ENCODE measurements at regions not wholly inside any gene's neighbourhood (a gene's known extent, or its start where the extent isn't known, plus 50 kb on each side); places are given as distances from the start of the nearest gene placed in this dataset.

DNA sequence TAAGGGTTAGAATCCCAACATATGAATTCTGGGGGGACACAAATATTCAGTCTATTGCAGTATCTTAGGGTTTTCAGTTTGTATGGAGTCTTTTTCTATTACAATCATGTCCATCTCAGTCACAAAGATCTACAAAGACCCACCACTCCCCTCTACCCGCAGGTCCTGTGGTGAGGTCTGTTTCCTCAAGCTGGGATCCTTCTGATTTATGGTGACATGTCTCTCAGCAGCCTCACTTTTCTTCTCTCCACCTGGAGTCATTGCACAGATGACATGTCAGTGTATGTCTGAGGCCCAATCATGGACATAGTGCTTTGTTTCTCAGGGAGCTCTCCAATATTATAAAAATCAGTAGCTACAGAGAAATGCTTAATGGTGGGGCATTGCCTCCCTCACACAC, 113.4 kb upstream of the RAB27B start:
- intact Hi-C loops (cut with micrococcal nuclease), result loop anchor here (10.0 kb wide), 1 partner anchor 110 kb away; the partner anchor contains the start of gene RAB27B
- Mint-ChIP-seq H3K27ac (ENCODE audit: low read depth, unreplicated experiment) (no peak overlapping the region), H3K9me3 (ENCODE audit: unreplicated experiment) (no peaks in the 10 kb centered on the region), H3K36me3 (ENCODE audit: insufficient read depth, unreplicated experiment) (no peaks in the 10 kb centered on the region), H3K27me3 (ENCODE audit: insufficient read depth, unreplicated experiment) (no peaks in the 10 kb centered on the region), H3K4me3 (ENCODE audit: unreplicated experiment) (no peak overlapping the region), H3K4me1 (ENCODE audit: insufficient read depth, unreplicated experiment) (peaks cover 23% of the 10 kb centered on the region)
- BruUV-seq (replicated peaks), result no TSS peak
- ChIA-PET POLR2A (interaction anchor here (1.3 kb wide), 1 partner anchor 115 kb away, joined by 5 read pairs; no protein-coding TSS in a partner anchor), CTCF (interaction anchor here (0.8 to 1.2 kb wide), 3 partner anchors 9 to 269 kb away, joined by 4 to 7 read pairs (median 4); no protein-coding TSS in a partner anchor)
- DNase-seq (ENCODE audit: unreplicated experiment), result no peak
- TF ChIP-seq, protein P1, sequence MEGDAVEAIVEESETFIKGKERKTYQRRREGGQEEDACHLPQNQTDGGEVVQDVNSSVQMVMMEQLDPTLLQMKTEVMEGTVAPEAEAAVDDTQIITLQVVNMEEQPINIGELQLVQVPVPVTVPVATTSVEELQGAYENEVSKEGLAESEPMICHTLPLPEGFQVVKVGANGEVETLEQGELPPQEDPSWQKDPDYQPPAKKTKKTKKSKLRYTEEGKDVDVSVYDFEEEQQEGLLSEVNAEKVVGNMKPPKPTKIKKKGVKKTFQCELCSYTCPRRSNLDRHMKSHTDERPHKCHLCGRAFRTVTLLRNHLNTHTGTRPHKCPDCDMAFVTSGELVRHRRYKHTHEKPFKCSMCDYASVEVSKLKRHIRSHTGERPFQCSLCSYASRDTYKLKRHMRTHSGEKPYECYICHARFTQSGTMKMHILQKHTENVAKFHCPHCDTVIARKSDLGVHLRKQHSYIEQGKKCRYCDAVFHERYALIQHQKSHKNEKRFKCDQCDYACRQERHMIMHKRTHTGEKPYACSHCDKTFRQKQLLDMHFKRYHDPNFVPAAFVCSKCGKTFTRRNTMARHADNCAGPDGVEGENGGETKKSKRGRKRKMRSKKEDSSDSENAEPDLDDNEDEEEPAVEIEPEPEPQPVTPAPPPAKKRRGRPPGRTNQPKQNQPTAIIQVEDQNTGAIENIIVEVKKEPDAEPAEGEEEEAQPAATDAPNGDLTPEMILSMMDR (IDR thresholded peaks at IDR 0.05; ENCODE audit: unreplicated experiment), result no peak

DNA sequence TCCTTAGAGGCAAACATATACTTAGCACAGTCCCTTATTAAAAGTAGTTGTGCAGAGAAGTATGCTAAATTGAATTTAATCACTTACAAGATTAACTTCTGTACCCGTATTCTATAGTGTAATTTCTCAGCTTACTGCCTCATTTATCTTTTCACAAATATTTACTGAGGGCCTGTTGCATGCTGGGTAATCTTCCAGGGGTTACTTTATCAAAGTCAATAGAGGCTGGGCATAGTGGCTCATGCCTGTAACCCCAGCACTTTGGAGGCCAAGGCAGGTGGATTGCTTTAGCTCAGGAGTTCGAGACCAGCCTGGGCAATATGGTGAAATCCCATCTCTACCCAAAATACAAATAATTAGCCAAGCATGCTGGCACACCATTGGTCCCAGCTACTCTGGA, 111.7 kb upstream of the RAB27B start:
- TF ChIP-seq, protein P1 (IDR thresholded peaks at IDR 0.05; ENCODE audit: unreplicated experiment), result no peak
- intact Hi-C loops (cut with micrococcal nuclease), result loop anchor here (10.0 kb wide), 1 partner anchor 108 kb away; the partner anchor contains the start of gene RAB27B
- Mint-ChIP-seq H3K9me3 (ENCODE audit: unreplicated experiment) (no peaks in the 10 kb centered on the region), H3K27ac (ENCODE audit: low read depth, unreplicated experiment) (no peak overlapping the region), H3K4me1 (ENCODE audit: insufficient read depth, unreplicated experiment) (peaks cover 16% of the 10 kb centered on the region), H3K27me3 (ENCODE audit: insufficient read depth, unreplicated experiment) (no peaks in the 10 kb centered on the region), H3K4me3 (ENCODE audit: unreplicated experiment) (no peak overlapping the region), H3K36me3 (ENCODE audit: insufficient read depth, unreplicated experiment) (no peaks in the 10 kb centered on the region)
- POLR2A ChIA-PET, result interaction anchor here (0.6 to 1.3 kb wide), 3 partner anchors 17 to 198 kb away, joined by 3 to 5 read pairs (median 3); no protein-coding TSS in a partner anchor
- CTCF ChIA-PET, result no interaction called here
- BruUV-seq (replicated peaks), result no TSS peak
- DNase-seq (ENCODE audit: unreplicated experiment), result no peak

DNA sequence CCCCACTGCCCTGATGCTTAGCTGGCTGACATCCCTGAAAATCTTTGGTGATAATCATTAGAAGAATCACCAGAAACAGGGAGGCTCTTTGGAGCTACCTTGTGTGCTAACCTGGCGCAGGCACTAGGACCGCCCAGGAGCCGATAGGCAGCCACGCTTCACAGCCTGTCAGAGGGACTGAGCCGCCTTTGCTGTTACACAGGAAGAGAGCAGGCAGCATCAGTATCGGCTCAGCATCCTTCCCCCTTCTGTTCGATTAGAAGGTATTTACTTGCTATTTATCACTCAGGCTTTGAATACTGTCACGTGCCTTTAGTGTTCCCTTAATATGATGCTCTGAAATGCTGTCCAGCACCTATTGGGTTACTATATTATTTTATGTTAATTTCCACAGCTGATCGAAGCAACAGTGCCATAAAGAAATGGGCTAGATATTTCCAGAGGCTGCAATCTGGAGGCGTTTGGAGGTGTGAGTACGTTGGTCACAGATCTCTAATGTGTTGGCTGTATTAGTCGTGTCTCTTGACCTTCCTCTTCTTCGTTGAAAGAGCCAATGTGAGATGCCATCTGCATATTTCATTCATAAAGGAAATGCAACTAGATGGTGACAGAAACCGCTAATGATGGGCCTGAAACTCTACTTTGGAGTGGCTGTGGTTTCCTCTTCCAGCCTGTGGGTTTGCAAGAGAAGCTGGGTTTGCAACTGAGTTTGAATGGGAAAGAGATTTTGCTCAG, 110.4 kb upstream of the RAB27B start:
- CTCF ChIA-PET, result no interaction called here
- no TSS peak for BruUV-seq (replicated peaks)
- Mint-ChIP-seq H3K4me1 (ENCODE audit: insufficient read depth, unreplicated experiment) (peaks cover 4% of the 10 kb centered on the region), H3K4me3 (ENCODE audit: unreplicated experiment) (no peak overlapping the region), H3K27ac (ENCODE audit: low read depth, unreplicated experiment) (no peak overlapping the region), H3K36me3 (ENCODE audit: insufficient read depth, unreplicated experiment) (no peaks in the 10 kb centered on the region), H3K27me3 (ENCODE audit: insufficient read depth, unreplicated experiment) (no peaks in the 10 kb centered on the region), H3K9me3 (ENCODE audit: unreplicated experiment) (no peaks in the 10 kb centered on the region)
- POLR2A ChIA-PET, result interaction anchor here (0.6 kb wide), 1 partner anchor 16 kb away, joined by 3 read pairs; no protein-coding TSS in a partner anchor
- no peak for DNase-seq (ENCODE audit: unreplicated experiment)
- TF ChIP-seq, protein P1 (IDR thresholded peaks at IDR 0.05; ENCODE audit: unreplicated experiment), result no peak
- intact Hi-C loops (cut with micrococcal nuclease), result loop anchor here (10.0 kb wide), 1 partner anchor 107 kb away; the partner anchor contains the start of gene RAB27B

DNA sequence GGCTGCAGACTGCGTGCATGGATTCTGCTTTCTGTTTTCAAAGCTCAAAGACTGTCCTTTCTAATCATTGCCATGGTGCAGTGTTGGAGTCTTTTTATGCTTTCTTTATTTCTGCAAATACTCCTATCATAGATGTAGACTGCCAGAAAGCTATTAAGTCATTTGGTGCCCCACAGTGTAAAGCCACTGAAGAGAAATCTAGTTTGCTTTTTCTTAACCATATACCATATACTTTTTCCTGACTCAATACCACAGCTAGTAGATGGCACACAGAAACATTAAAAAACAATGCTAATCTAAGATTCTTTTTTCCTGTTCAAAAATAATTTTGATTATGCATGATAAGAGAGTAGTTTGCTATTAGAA, 109.9 kb upstream of the RAB27B start:
- no TSS peak for BruUV-seq (replicated peaks)
- Mint-ChIP-seq H3K4me1 (ENCODE audit: insufficient read depth, unreplicated experiment) (no peaks in the 10 kb centered on the region), H3K27me3 (ENCODE audit: insufficient read depth, unreplicated experiment) (no peaks in the 10 kb centered on the region), H3K9me3 (ENCODE audit: unreplicated experiment) (no peaks in the 10 kb centered on the region), H3K4me3 (ENCODE audit: unreplicated experiment) (no peak overlapping the region), H3K27ac (ENCODE audit: low read depth, unreplicated experiment) (no peak overlapping the region), H3K36me3 (ENCODE audit: insufficient read depth, unreplicated experiment) (no peaks in the 10 kb centered on the region)
- DNase-seq (ENCODE audit: unreplicated experiment), result no peak
- CTCF ChIA-PET, result no interaction called here
- intact Hi-C loops (cut with micrococcal nuclease), result loop anchor here (10.0 kb wide), 1 partner anchor 106 kb away; the partner anchor contains the start of gene RAB27B
- POLR2A ChIA-PET, result interaction anchor here (0.6 kb wide), 2 partner anchors 15 to 1959 kb away, joined by 3 read pairs; no protein-coding TSS in a partner anchor
- TF ChIP-seq, protein P1 (IDR thresholded peaks at IDR 0.05; ENCODE audit: unreplicated experiment), result no peak

All from MCF 10A (cell line).